HL-60 (cell line): ENCODE measurements at regions not wholly inside any gene's neighbourhood (a gene's known extent, or its start where the extent isn't known, plus 50 kb on each side); places are given as distances from the start of the nearest gene placed in this dataset.

Source experiments
- CTCF ChIP-seq: IDR thresholded peaks from one replicate; pipeline ENCODE4 v1.5.1; 2011; ENCODE audit warnings: low read length, control low read depth, inconsistent platforms; ENCODE audit not compliant: insufficient read depth
- POLR2AphosphoS5 ChIP-seq: IDR thresholded peaks from 2 replicates; pipeline ENCODE4 v1.6.1; 2012; ENCODE audit warnings: low read depth
- TF ChIP-seq, protein P1 (sequence below): IDR thresholded peaks from 2 replicates; pipeline ENCODE4 v1.6.1; 2012; ENCODE audit warnings: low read depth; ENCODE audit not compliant: insufficient replicate concordance

GRCh38 chr3:162641907-162642306 lies 1145.3 kb downstream of the OTOL1 start:
- TF ChIP-seq CTCF (no peak), POLR2AphosphoS5 (no peak)
- TF ChIP-seq, protein P1, sequence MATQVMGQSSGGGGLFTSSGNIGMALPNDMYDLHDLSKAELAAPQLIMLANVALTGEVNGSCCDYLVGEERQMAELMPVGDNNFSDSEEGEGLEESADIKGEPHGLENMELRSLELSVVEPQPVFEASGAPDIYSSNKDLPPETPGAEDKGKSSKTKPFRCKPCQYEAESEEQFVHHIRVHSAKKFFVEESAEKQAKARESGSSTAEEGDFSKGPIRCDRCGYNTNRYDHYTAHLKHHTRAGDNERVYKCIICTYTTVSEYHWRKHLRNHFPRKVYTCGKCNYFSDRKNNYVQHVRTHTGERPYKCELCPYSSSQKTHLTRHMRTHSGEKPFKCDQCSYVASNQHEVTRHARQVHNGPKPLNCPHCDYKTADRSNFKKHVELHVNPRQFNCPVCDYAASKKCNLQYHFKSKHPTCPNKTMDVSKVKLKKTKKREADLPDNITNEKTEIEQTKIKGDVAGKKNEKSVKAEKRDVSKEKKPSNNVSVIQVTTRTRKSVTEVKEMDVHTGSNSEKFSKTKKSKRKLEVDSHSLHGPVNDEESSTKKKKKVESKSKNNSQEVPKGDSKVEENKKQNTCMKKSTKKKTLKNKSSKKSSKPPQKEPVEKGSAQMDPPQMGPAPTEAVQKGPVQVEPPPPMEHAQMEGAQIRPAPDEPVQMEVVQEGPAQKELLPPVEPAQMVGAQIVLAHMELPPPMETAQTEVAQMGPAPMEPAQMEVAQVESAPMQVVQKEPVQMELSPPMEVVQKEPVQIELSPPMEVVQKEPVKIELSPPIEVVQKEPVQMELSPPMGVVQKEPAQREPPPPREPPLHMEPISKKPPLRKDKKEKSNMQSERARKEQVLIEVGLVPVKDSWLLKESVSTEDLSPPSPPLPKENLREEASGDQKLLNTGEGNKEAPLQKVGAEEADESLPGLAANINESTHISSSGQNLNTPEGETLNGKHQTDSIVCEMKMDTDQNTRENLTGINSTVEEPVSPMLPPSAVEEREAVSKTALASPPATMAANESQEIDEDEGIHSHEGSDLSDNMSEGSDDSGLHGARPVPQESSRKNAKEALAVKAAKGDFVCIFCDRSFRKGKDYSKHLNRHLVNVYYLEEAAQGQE: no peak
